ENCODE measurements at regions not wholly inside any gene's neighbourhood (a gene's known extent, or its start where the extent isn't known, plus 50 kb on each side); places are given as distances from the start of the nearest gene placed in this dataset.

DNA sequence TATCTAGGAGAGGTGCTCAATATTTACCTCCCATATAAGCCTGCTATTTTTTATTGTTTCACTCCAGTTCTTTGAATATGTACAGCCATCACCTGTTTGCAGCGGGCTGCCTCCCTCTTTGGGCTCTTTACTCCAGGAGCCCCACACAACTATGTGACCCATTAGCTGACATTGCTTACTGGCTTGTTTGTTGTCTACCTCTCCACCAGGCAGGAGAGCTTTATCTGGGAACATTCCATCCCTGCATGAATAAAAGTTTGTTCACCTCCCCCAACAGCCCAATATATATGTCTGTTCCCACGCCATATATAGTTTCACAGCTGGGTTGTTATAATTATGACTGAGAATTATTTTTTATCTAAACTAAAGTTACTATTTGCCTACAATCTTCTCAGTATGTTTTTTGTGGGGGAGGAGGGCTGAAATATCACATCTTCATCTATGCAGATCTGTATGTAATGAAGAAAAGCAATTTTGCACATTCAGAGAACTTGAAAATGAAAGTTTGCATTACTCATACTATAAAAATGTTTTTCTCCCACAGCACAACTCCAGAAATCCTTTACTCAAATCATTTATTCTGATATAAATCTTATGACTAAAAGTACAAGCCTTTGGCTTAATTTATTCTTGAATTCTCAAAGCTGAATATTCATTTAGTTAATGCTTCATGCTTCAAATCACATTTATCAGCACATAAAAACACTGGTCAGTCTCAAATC is 61.2 kb upstream of the DAPP1 start:
- no peak overlapping the region for H3K27ac ChIP-seq (ENCODE audit: low read depth in 1 of 2, low read length in 2 of 2)
- no peak overlapping the region for H3K9ac ChIP-seq (ENCODE audit: low read depth in 1 of 2, low read length in 2 of 2)
- H3K9me3 ChIP-seq (ENCODE audit: control insufficient read depth in 4 of 4, low read length in 3 of 4): no peaks in the 10 kb centered on the region
- no peak overlapping the region for H3K4me3 ChIP-seq (ENCODE audit: low read depth in 1 of 3, low read length in 3 of 3)
- H3K4me1 ChIP-seq (ENCODE audit: control insufficient read depth in 4 of 4, insufficient read depth in 4 of 4, low read length in 3 of 4): no peaks in the 10 kb centered on the region
- TF ChIP-seq TAF1 (conservative IDR thresholded peaks at IDR 0.05): no peak
- no peak for TF ChIP-seq SP1 (IDR thresholded peaks at IDR 0.05)
- no peak for TF ChIP-seq FOXA2 (IDR thresholded peaks at IDR 0.05)
- no peak for TF ChIP-seq HNF4G (IDR thresholded peaks at IDR 0.05)
- TF ChIP-seq FOXA1 (IDR thresholded peaks at IDR 0.05): no peak
- no peak for TF ChIP-seq NR2F2 (IDR thresholded peaks at IDR 0.05)
- no peak for TF ChIP-seq YY1 (IDR thresholded peaks at IDR 0.05)
- TF ChIP-seq, protein P1, sequence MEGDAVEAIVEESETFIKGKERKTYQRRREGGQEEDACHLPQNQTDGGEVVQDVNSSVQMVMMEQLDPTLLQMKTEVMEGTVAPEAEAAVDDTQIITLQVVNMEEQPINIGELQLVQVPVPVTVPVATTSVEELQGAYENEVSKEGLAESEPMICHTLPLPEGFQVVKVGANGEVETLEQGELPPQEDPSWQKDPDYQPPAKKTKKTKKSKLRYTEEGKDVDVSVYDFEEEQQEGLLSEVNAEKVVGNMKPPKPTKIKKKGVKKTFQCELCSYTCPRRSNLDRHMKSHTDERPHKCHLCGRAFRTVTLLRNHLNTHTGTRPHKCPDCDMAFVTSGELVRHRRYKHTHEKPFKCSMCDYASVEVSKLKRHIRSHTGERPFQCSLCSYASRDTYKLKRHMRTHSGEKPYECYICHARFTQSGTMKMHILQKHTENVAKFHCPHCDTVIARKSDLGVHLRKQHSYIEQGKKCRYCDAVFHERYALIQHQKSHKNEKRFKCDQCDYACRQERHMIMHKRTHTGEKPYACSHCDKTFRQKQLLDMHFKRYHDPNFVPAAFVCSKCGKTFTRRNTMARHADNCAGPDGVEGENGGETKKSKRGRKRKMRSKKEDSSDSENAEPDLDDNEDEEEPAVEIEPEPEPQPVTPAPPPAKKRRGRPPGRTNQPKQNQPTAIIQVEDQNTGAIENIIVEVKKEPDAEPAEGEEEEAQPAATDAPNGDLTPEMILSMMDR (IDR thresholded peaks at IDR 0.05; ENCODE audit: low read depth, low read length, missing input control): no peak
- TF ChIP-seq EGR1 (IDR thresholded peaks at IDR 0.05; ENCODE audit: low read depth in 2 of 2): no peak
- TF ChIP-seq HNF4A (conservative IDR thresholded peaks at IDR 0.05): no peak
- TF ChIP-seq RXRA (IDR thresholded peaks at IDR 0.05): no peak
- TF ChIP-seq, protein P2, sequence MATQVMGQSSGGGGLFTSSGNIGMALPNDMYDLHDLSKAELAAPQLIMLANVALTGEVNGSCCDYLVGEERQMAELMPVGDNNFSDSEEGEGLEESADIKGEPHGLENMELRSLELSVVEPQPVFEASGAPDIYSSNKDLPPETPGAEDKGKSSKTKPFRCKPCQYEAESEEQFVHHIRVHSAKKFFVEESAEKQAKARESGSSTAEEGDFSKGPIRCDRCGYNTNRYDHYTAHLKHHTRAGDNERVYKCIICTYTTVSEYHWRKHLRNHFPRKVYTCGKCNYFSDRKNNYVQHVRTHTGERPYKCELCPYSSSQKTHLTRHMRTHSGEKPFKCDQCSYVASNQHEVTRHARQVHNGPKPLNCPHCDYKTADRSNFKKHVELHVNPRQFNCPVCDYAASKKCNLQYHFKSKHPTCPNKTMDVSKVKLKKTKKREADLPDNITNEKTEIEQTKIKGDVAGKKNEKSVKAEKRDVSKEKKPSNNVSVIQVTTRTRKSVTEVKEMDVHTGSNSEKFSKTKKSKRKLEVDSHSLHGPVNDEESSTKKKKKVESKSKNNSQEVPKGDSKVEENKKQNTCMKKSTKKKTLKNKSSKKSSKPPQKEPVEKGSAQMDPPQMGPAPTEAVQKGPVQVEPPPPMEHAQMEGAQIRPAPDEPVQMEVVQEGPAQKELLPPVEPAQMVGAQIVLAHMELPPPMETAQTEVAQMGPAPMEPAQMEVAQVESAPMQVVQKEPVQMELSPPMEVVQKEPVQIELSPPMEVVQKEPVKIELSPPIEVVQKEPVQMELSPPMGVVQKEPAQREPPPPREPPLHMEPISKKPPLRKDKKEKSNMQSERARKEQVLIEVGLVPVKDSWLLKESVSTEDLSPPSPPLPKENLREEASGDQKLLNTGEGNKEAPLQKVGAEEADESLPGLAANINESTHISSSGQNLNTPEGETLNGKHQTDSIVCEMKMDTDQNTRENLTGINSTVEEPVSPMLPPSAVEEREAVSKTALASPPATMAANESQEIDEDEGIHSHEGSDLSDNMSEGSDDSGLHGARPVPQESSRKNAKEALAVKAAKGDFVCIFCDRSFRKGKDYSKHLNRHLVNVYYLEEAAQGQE (IDR thresholded peaks at IDR 0.05): no peak
- no peak for TF ChIP-seq GABPA (IDR thresholded peaks at IDR 0.05 in 1 of 2, conservative IDR thresholded peaks at IDR 0.05 in 1 of 2)
- TF ChIP-seq, protein P3, sequence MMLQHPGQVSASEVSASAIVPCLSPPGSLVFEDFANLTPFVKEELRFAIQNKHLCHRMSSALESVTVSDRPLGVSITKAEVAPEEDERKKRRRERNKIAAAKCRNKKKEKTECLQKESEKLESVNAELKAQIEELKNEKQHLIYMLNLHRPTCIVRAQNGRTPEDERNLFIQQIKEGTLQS (IDR thresholded peaks at IDR 0.05): no peak
- TF ChIP-seq RAD21 (IDR thresholded peaks at IDR 0.05): no peak
- TF ChIP-seq JUND (IDR thresholded peaks at IDR 0.05): no peak
- TF ChIP-seq, protein P4, sequence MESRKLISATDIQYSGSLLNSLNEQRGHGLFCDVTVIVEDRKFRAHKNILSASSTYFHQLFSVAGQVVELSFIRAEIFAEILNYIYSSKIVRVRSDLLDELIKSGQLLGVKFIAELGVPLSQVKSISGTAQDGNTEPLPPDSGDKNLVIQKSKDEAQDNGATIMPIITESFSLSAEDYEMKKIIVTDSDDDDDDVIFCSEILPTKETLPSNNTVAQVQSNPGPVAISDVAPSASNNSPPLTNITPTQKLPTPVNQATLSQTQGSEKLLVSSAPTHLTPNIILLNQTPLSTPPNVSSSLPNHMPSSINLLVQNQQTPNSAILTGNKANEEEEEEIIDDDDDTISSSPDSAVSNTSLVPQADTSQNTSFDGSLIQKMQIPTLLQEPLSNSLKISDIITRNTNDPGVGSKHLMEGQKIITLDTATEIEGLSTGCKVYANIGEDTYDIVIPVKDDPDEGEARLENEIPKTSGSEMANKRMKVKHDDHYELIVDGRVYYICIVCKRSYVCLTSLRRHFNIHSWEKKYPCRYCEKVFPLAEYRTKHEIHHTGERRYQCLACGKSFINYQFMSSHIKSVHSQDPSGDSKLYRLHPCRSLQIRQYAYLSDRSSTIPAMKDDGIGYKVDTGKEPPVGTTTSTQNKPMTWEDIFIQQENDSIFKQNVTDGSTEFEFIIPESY (IDR thresholded peaks at IDR 0.05): no peak
- TF ChIP-seq, protein P5, sequence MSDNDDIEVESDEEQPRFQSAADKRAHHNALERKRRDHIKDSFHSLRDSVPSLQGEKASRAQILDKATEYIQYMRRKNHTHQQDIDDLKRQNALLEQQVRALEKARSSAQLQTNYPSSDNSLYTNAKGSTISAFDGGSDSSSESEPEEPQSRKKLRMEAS (IDR thresholded peaks at IDR 0.05): no peak
- H3K36me3 ChIP-seq (ENCODE audit: control insufficient read depth in 4 of 4, insufficient read depth in 3 of 4, low read depth in 1 of 4, low read length in 3 of 4): no peaks in the 10 kb centered on the region
- WGBS: 92% methylated on average over 2 of the region's 2 CpGs
- DNase-seq (ENCODE audit: low spot score): no peak
- no peaks in the 10 kb centered on the region for H3K27me3 ChIP-seq (ENCODE audit: control insufficient read depth in 4 of 4, insufficient read depth in 4 of 4, low read length in 3 of 4)
